Retinal pigment epithelial cell (primary cell): ENCODE measurements at regions not wholly inside any gene's neighbourhood (a gene's known extent, or its start where the extent isn't known, plus 50 kb on each side); places are given as distances from the start of the nearest gene placed in this dataset.

Source experiments
- DNase-seq: peaks from one replicate; pipeline ENCODE4 v3.0.0-alpha.2; 2010; ENCODE audit warnings: low read depth
- H3K4me3 ChIP-seq: 2 replicates; pipeline ENCODE4 v1.5.1; 2011; ENCODE audit warnings: mild to moderate bottlenecking, low read length, control low read depth, moderate library complexity
- CTCF ChIP-seq: conservative IDR thresholded peaks from 2 replicates; pipeline ENCODE4 v1.5.1; 2011; ENCODE audit warnings: low read depth, low read length, control low read depth, inconsistent platforms

- DNase-seq, result no peak
- TF ChIP-seq CTCF, result no peak
Measured at GRCh38 chr6:5946701-5947100, 60.0 kb downstream of the NRN1 start.

GRCh38 chr6:5946181-5946580 is 60.5 kb downstream of the NRN1 start:
- H3K4me3 ChIP-seq, result no peak overlapping the region
- no peak for DNase-seq
- no peak for TF ChIP-seq CTCF

More at GRCh38 chr6:5946701-5947100, 60.0 kb downstream of the NRN1 start:
- H3K4me3 ChIP-seq, result no peak overlapping the region

GRCh38 chr6:5943591-5943990 is 63.1 kb downstream of the NRN1 start:
- no peak overlapping the region for H3K4me3 ChIP-seq
- DNase-seq, result no peak
- TF ChIP-seq CTCF, result no peak

- no peak for TF ChIP-seq CTCF
- H3K4me3 ChIP-seq, result no peak overlapping the region
- no peak for DNase-seq
Measured at GRCh38 chr6:5942591-5942990, 64.1 kb downstream of the NRN1 start.

GRCh38 chr6:5941188-5941587 is 65.5 kb downstream of the NRN1 start:
- no peak overlapping the region for H3K4me3 ChIP-seq
- DNase-seq, result no peak
- no peak for TF ChIP-seq CTCF

GRCh38 chr6:5938934-5939333 is 67.8 kb downstream of the NRN1 start:
- no peak for DNase-seq
- no peak overlapping the region for H3K4me3 ChIP-seq
- no peak for TF ChIP-seq CTCF

GRCh38 chr6:5937936-5938706 is 68.6 kb downstream of the NRN1 start:
- TF ChIP-seq CTCF, result no peak
- DNase-seq, result no peak

More at GRCh38 chr6:5937936-5938706, 68.6 kb downstream of the NRN1 start:
- H3K4me3 ChIP-seq, result no peak overlapping the region
